ENCODE measurements at regions not wholly inside any gene's neighbourhood (a gene's known extent, or its start where the extent isn't known, plus 50 kb on each side); places are given as distances from the start of the nearest gene placed in this dataset.
A peak's percentile ranks its signal among the peaks of the same experiment; 100 is the strongest.
"Not testable (repeated sequence)": the region's sequence is repeated elsewhere in the genome, so short reads cannot be mapped to it uniquely, and the experiment has no call there.

DNA sequence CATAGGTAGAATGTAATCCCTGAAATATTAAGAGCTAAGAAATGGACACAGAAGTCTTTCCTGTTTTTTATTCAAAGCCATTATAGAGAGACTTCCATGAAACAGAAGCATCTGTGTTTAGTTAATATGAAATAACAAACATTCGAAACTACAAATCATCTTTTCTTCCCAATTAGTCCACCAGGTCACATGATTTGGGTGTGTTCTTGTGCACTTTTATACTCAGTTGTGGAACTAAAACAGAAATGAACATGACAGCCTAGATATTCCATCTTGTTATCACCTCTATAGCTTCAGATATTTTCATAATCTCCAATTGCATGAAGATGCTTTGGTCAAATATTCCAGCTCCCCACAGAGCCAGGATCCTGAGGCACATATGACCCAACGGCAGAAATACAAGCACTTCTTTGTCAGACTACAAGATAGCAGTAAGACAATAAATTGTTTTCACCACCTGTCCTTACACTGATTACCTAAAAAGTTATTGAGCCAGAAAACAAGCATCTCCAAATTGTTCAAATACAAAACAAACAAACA lies 116.8 kb upstream of the BEND6 start:
- no peak for DNase-seq

- DNase-seq = peak; percentile 51
Observed at GRCh38 chr6:56837322-56837894, 117.5 kb upstream of the BEND6 start.

- DNase-seq = no peak
Observed at GRCh38 chr6:56835612-56836011, 119.3 kb upstream of the BEND6 start.

DNA sequence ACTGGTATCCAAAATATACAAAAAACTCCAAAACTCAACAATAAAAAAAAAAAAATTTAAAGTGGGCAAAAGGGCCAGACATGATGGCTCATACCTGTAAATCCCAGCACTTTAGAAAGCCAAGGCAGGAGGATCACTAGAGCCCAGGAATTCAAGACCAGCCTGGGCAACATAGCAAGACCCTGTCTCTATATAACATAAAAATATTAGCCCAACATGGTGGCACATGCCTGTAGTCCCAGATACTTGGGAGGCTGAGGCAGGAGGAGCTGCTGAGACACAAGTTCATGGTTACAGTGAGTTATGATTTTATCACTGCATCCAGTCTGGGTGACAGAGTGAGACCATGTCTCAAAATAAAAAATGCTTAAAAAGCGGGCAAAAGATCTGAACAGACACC lies 121.0 kb upstream of the BEND6 start:
- no peak for DNase-seq

DNA sequence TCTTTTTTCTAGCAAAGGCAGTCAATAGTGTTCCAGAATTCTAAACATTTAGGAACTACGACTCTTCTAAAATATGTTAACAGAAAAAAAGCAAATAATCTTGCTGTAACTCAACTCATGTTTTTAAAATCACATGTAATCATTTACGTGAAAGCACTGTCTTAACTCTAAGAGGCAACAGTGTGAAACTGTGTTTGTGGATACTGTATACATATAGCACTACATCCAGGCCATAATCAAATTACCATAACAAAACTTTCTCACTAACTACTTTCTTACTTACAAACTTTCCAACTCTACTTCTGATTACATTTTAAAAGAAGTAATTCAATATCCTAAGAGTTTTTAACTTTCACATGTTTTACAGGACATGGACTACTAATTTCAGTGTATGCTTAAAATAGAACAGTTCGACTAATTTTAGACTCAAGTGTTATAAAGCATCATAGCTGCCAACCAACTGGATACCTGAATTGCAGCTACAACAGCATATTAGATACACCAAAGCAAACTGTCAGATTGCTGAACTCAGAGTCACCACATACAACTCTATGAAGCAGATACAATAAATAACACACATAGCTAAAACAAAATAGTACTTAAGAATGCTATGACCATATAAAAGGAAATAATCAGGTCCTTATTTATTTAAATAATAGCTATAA lies 121.6 kb upstream of the BEND6 start:
- no peak for DNase-seq

DNA sequence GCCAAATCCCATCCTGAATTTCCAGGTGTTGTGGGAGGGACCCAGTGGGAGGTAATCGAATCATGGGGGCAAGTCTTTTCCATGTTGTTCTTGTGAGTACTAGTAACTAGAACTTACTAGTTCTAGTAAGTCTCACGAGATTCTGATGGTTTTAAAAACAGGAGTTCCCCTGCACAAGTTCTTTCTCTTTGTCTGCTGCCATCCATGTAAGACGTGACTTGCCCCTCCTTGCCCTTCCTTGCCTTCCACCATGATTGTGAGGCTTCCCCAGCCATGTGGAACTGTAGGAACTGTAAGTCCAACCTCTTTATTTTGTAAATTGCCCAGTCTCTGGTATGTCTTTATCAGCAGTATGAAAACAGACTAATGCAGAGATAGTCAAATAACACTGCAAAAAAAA lies 122.7 kb upstream of the BEND6 start:
- no peak for DNase-seq

DNA sequence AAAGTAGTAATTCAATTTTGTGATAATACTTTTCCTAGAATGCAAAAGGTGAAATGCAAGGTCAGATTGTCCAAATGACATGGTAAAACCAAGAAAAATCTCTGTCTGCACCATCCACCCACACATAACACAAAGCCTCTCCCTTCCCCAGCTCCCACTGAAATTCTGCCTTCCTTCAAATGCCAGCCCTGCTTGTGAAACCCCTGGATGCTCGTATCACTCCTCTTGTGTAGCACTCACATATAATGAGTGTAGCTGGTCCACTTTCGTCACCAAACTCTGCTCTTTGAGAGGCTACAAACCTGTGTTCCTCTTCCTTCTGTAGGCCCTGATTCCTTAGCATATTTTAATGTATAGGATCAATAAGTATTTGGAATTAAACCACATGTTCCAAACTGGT lies 123.6 kb upstream of the BEND6 start:
- no peak for DNase-seq

DNA sequence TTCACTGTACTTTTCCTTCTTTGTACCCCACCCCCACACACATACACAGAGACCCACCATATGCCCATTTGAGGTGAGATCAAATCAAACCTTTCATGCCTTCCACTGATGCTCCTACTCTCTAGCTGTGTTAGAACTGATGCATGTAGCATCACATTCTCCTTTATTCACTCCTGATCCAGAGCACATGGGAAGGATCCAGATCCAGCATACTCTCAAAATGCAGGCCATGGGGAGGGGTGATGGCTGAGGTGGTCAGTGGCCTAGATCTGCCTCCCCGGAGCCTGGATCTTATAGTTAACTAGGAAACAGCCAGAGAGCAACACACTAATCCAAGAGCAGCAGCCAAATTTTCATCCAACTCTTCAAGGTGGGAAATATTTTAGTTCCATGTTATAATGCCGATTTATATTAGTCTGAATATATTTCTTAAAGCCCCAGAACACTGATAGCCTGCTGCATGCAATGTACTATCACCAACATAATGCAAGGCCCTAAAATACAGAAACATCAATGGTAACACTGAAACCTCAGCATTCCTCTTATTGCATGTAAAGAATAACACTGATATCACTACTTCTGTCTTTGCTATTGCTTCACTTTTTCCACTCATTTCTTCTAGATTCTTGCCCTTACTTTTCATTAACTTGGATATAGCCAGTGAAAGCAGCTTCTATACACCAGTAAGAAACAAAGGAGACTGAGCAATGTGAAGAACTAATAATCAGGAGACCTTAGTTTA lies 126.8 kb upstream of the BEND6 start:
- no peak for DNase-seq

GRCh38 chr6:56824431-56824830 lies 130.5 kb upstream of the BEND6 start:
- DNase-seq = not testable (repeated sequence)

GRCh38 chr6:56821005-56821432 lies 133.9 kb upstream of the BEND6 start:
- DNase-seq = peak; percentile 40

GRCh38 chr6:56820060-56820459 lies 134.8 kb upstream of the BEND6 start:
- DNase-seq = no peak

GRCh38 chr6:56819604-56820003 lies 135.3 kb upstream of the BEND6 start:
- DNase-seq = no peak

GRCh38 chr6:56816370-56816769 lies 138.5 kb upstream of the BEND6 start:
- peak; percentile 47 for DNase-seq

GRCh38 chr6:56815436-56815835 lies 139.5 kb upstream of the BEND6 start:
- no peak for DNase-seq

GRCh38 chr6:56814802-56815201 lies 140.1 kb upstream of the BEND6 start:
- DNase-seq = no peak

DNA sequence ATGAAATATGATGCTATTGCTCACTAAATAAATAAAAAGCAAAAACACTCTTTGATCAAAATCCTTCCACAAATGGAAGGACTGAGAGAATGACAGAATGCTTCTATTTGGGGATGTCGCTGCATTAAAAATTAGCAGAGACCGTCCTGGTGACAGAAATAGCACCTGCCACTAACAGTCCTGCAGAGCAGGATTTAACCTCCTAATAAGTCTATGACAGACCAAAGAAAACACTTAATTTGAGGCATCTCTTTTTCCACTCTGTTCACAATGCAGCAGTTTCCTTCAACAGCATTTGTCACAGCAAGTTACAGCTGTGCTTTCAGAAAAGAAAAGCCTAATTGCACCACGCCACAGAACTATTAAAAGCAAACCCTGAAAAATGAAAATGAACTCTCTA lies 140.6 kb upstream of the BEND6 start:
- DNase-seq = no peak

- DNase-seq = not testable (repeated sequence)
Observed at GRCh38 chr6:56812851-56813250, 142.1 kb upstream of the BEND6 start.

- DNase-seq = no peak
Observed at GRCh38 chr6:56808871-56809359, 146.0 kb upstream of the BEND6 start.

DNA sequence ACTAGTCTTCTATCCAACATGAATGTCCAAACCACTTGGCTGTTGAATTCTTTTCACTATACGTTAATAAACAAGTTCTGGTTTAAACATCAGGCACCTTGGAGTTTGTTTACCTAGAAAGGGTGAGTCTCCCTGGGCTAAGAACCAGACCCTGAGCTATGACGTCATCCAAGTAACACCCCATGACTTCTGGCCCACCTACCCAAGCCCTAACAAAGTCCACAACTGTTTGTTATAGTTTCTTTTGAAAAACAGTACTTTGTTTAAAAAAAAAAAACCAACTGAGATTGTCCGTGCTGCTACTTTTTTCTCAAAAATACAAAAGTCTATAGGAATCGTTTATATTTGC lies 146.9 kb upstream of the BEND6 start:
- DNase-seq = no peak

DNA sequence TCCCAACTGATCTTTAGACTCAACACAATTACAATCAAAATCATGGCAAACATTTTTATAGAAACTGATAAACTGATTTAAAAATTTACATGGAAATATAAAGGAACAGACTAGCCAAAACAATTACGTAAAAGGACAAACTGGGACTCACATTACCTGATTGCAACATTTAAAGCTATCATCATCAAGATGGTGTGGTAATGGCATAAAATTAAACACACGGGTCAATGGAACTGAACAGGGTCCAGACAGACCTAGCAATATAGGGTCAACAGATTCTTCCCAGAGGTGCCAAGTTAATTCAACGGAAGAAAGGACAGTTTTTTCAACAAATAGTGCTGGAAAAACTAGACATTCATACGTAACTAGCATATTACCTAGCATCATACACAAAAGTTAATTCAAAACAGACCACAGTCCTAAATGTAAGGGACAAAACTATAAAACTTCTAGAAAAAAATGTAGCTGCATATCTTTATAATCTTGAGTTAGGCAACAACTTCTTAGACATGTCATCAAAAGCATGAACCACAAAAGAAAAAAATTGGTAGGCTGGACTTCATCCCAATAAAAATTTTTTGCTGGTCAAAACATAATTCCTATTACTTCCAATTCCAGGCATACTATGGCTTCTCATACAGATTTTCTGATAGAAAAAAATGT lies 147.4 kb upstream of the BEND6 start:
- DNase-seq = no peak

DNA sequence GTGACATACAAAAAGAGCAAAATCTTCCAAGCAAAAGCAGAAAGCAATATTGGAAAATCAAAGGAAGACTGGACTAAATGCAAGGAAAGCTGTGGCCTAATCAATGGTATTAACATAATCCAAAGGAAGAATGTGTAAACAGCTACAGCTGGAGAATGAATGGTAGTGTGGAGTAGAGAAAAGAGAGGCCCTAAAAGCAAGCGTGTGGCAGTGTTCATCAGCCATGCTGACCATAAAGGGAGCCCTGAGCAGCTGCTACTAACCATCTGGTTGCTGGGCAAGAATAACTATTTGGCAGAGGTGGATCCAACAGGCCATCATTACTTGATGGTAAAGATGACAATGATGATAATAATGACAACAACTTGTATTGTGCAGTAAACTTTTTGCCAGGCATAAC lies 148.5 kb upstream of the BEND6 start:
- DNase-seq = no peak

- DNase-seq = no peak
Observed at GRCh38 chr6:56804996-56805395, 149.9 kb upstream of the BEND6 start.

DNA sequence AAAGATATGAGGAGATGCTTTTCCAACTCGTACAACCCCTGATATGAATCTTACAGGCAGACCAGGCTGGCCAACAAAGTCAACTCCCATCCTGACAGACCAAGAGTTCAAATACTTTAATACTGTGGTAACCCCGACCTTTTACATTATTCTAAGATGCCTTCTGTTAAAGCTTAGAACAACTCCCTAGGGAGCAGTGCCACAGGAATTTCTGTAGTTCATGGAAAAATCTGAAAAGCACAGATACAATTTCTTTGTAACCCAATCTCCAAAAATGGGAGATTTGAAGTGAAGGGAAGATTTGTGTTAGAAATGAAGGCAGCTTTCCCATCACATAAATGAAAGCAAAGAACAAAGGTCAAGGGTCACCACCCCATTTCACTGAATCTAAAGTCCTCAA lies 151.3 kb upstream of the BEND6 start:
- no peak for DNase-seq

- DNase-seq = no peak
Observed at GRCh38 chr6:56802584-56802983, 152.3 kb upstream of the BEND6 start.
